NAMALWA (cell line): ENCODE measurements at regions not wholly inside any gene's neighbourhood (a gene's known extent, or its start where the extent isn't known, plus 50 kb on each side); places are given as distances from the start of the nearest gene placed in this dataset.

Experiments used
- DNase-seq: peaks from one replicate; pipeline ENCODE4 v3.0.0-alpha.2; 2015; ENCODE audit warnings: low spot score

DNA sequence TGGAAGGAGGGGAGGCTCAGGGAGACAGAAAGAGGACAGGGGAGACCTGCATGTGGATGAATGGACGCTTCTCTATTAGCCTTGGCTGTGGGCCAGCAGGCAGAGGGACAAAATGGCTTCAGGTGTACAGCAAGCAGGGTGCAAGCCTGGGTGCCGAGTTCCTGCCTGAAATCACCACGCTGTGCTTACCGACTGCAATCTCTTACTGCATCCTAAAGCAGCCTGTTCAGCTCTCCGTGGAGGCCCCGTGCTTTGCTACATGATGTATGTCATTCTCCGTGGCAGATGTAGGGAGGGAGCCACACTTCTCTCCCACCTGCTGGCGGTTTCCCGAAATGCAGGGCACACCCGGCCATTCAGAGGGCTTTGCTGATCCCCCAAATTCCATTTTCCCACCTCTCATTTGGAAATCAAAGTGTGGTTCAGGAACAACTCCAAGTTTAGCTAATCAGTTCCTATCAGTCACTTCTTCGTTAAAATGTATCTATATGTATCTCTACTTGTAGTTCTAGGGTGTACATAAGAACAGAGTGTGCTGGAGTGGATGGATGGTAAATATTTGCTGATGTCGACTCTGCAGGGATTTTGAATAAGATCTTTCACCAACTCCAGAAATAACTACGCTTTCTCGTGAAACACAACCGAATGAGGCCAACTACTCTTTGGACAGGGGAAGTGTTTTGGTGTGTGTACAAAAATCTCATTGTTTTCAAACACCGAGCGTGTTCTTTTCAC, 122.3 kb upstream of the BACE2 start:
- DNase-seq, result peak; percentile 10

DNA sequence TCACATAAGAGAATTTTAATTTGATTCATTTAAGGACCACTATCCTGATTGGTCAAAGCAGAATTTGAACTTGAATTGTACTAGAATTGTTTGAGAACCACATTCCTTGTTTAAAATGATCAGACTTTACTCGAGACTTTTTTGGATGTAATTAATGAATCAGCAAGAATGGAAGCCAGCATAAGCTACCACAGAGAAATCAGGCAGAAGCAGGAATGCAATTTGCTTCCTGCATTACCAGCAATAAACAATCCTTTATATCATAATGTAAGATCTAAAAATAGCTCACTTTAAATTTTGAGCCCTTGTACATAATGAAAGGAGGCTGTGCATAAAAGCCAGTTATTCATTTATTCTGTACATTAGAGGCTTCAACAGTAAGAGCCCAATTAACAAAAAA, 119.8 kb upstream of the BACE2 start:
- no peak for DNase-seq

GRCh38 chr21:41048623-41049022, 119.3 kb upstream of the BACE2 start:
- no peak for DNase-seq

GRCh38 chr21:41052820-41053555, 115.0 kb upstream of the BACE2 start:
- no peak for DNase-seq

GRCh38 chr21:41054018-41054578, 113.9 kb upstream of the BACE2 start:
- no peak for DNase-seq

GRCh38 chr21:41055266-41055665, 112.7 kb upstream of the BACE2 start:
- DNase-seq, result no peak

- no peak for DNase-seq
Observed at GRCh38 chr21:41059871-41060270, 108.1 kb upstream of the BACE2 start.

GRCh38 chr21:41061701-41062100, 106.3 kb upstream of the BACE2 start:
- DNase-seq, result no peak

GRCh38 chr21:41064334-41064791, 103.6 kb upstream of the BACE2 start:
- no peak for DNase-seq

GRCh38 chr21:41064951-41065350, 103.0 kb upstream of the BACE2 start:
- no peak for DNase-seq

DNA sequence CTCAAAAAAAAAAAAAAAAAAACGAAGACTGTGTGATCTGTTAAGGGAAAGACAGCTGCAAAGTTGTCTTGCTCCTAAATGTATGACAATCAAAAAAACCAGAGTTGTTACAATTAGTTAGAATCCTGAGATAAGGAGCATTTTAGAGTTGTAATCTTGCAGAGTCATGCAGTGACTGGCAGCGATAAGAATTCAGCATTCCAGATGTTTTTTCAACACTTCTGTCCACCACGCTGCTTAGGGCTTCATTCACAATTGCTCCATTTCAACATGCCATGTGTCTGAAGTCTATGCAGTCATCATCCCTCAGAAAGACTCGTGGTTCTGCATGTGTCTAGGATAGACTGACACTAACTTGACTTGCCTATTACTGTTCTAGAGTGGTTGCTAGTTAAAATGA, 102.4 kb upstream of the BACE2 start:
- no peak for DNase-seq

DNA sequence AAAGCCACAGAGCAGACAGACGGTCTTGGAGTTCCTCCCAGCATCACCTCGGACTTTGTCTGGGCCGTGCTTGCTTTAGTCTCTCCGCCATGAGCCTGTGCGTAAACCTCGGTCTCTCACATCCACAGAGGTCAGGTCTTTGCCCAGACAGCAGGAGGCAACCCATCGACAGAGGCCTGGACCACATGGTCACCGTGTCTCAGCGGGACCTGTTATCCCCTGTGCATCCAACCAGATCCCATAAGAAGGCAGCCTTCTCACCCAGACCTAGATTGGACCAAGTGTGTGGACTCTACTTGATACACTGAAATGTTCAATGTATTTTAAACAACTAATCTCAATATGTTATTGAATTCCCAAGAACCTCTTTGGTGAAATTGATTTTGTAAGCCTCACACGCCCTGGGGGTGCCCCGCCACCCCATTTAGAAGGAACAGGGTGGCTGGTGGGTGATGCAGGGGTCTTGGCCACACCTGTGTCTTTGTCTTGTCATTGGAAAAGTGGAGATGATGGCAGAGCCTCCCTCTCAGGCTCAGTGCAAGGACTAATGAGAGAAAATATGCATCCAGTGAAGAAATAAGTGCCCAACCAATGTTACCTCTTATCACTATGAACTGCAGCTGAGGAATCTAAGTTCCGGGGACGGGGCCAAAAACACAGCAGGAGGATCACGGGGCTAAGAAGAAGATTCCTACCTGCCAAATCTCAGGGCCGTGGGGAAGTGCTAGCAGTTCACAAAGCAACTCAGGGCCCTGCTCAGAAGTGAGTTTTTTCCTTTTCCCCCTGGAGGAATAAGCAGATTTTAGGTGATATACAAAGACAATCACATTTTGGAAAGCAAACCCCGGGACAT, 101.6 kb upstream of the BACE2 start:
- no peak for DNase-seq

- no peak for DNase-seq
Observed at GRCh38 chr21:41067709-41068108, 100.3 kb upstream of the BACE2 start.

DNA sequence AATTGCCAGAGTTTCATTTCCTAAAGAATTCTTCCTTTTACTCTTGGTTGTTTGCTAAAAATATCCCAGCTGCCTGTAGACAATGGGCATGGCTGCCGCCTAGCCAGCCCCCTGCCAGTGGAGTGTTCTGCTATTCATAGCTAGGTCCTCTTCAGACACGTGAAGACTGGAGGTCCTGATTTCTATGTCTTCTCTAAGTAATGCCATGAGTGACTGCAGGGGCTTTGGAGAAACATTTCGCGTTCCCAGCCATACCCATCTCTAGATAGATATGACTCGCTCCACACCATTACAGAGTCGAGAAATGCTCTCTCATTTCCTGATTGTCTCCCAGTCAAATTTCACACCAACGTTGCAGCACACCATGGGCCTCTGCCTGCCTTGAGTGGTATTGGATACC, 99.5 kb upstream of the BACE2 start:
- DNase-seq, result no peak

GRCh38 chr21:41068967-41069642, 98.9 kb upstream of the BACE2 start:
- peak; percentile 42 for DNase-seq

DNA sequence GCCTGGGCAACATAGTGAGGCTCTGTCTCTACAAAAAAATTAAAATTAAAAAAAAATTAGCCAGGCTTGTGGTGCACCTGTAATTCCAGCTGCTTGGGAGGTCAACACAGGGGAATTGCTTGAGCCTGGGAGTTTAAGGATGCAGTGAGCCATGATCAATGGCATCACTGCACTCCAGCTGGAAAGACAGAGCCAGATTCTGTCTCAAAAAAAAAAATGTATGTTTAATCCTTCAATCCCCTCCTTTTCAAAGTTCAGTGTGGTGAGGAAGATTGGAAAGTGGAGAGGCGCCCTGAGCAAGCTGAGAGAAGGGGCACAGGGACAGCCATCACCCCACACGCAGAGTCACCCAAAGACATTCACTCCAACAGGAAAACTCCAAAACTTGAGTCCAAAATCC, 97.7 kb upstream of the BACE2 start:
- DNase-seq, result no peak

GRCh38 chr21:41071258-41072171, 96.4 kb upstream of the BACE2 start:
- DNase-seq, result peak; percentile 23

DNA sequence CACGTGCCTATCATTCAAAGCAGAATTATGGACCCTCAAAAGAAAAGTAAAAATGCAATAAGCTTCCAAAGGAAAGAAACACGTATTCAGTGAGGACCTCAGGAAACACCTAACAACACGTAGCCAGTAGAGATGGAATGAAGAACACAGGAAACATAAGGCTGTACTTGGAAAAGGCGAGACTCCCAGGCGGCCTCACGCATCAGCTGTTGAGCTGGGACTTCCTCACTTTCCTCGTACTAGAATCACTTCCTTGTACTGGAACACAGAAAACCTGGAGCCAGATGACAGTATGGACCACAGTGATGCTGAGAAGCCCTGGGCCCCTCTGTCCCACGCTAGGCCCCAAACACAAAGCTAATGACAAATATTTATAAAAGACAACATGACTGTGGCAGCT, 94.4 kb upstream of the BACE2 start:
- no peak for DNase-seq

GRCh38 chr21:41074396-41075184, 93.4 kb upstream of the BACE2 start:
- DNase-seq, result no peak

DNA sequence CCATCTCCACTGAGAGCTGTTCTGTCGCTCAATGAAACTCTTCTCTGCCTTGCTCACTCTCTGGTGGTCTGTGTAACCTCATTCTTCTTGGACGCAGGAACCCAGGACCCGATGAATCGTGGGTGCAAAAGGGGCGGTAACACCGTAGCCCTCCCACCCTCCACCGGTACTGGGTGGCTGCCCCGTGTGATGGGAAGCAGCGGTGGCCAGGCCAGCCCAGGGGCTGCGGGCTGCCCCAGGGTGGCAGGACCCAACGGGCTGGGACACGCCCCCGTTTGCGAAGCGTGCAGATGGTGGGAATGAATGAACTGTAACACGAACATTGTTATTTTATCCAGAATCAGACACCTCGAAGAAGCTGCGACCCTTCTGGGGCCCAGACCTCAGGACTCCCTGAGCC, 92.3 kb upstream of the BACE2 start:
- DNase-seq, result no peak
